Right lobe of liver (tissue), 6 donors: ENCODE measurements at regions not wholly inside any gene's neighbourhood (a gene's known extent, or its start where the extent isn't known, plus 50 kb on each side); places are given as distances from the start of the nearest gene placed in this dataset.
A peak's percentile ranks its signal among the peaks of the same experiment; 100 is the strongest.

ENCODE experiments used
- ATAC-seq, 4 donors: fragments of 200-7000 bp; cut with Tn5 transposase; one replicate each; pipeline ENCODE4 v1.9.1; 2020; ENCODE audit warnings: mild to moderate bottlenecking in 4 of 4, moderate library complexity in 4 of 4
- DNase-seq, 3 donors: peaks; one replicate each; pipeline ENCODE4 v3.0.0-alpha.2; 2020
- H3K27ac ChIP-seq, 3 donors: fragments of 200-600 bp; one replicate each; pipeline ENCODE4 v1.8.0; 2022
- H3K27me3 ChIP-seq, 2 donors: fragments of 200-600 bp; one replicate each; pipeline ENCODE4 v1.8.0; 2022
- H3K36me3 ChIP-seq, 4 donors: fragments of 200-600 bp; sonication (generic) in 1 of 4; one replicate each; pipeline versions ENCODE4 v1.5.1 to v1.8.0; 2017 to 2022; ENCODE audit warnings: control low read depth in 1 of 4
- H3K4me1 ChIP-seq, 4 donors: fragments of 200-600 bp; sonication (generic) in 1 of 4; one replicate each; pipeline versions ENCODE4 v1.5.1 to v1.8.0; 2017 to 2022; ENCODE audit warnings: control low read depth in 1 of 4
- H3K4me3 ChIP-seq, 3 donors: fragments of 200-600 bp; one replicate each; pipeline ENCODE4 v1.8.0; 2022
- H3K9me3 ChIP-seq, 4 donors: fragments of 200-600 bp; sonication (generic) in 1 of 4; one replicate each; pipeline versions ENCODE4 v1.5.1 to v1.8.0; 2017 to 2022; ENCODE audit warnings: control low read depth in 1 of 4
- POLR2A ChIP-seq: fragments of 450-650 bp; IDR thresholded peaks from one replicate; pipeline ENCODE4 v1.6.1; 2017; ENCODE audit warnings: antibody characterized with exemption, mild to moderate bottlenecking
- WGBS: methylation state at CpG from one replicate; pipeline ENCODE4 v1.1.6; 2018; ENCODE audit warnings: low coverage, low lambda C conversion rate; ENCODE audit not compliant: insufficient coverage; ENCODE audit errors: missing lambda C conversion rate; 5-methylcytosine and 5-hydroxymethylcytosine counted together
- intact Hi-C, 2 donors: fragments of 100-400 bp; cut with DNase I; formaldehyde crosslinking; loops; one replicate each; pipeline versions ENCODE4 v1.11.2 to v1.14.1; 2022
- TF ChIP-seq, protein P1 (sequence below), 4 donors: fragments of 200-600 bp in 3 of 4; fragments of 450-650 bp in 1 of 4; IDR thresholded peaks; one replicate each; pipeline versions ENCODE4 v1.5.1 to v1.8.0; 2016 to 2022; ENCODE audit warnings: antibody characterized with exemption in 4 of 4, mild to moderate bottlenecking in 2 of 4
- donor health status: DM: no; HTN: yes; CAD: no.
- donor health status: DM: no; HTN: no; CAD: no.
- donor health status: DM: no; HTN: no; CAD: no.
- donor health status: DM: no; HTN: yes; CAD: no.
- donor health status: DM: no; HTN: yes; CAD: no.

GRCh38 chr11:39664023-39664422, 1795.4 kb downstream of the LRRC4C start:
- WGBS, result 71% methylated on average over 6 of the region's 6 CpGs
- ATAC-seq, result no peak

DNA sequence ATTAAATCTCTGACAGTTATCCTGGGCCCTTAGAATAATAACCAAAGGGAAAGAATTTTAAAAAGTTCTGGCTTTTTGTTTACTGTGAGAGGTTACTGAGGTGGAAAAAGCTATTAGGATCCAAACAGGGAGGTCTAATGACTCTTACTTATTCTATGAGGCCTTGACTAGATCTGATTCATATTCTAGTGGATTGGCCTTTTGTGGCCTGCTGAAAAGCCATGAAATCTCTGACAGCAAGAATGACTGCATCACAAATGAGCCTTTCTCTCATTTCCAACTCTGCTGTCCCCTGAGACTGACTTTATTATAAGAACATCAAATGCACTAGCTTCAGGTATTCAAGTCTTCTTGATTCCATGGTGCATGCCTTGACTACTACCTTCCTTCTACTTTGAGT, 1797.6 kb downstream of the LRRC4C start:
- no peak for ATAC-seq
- no peaks in the 10 kb centered on the region for H3K4me1 ChIP-seq
- H3K27me3 ChIP-seq, result no peaks in the 10 kb centered on the region
- intact Hi-C loops, result no loop called here
- H3K27ac ChIP-seq, result no peak overlapping the region
- H3K36me3 ChIP-seq, result no peaks in the 10 kb centered on the region
- no peaks in the 10 kb centered on the region for H3K9me3 ChIP-seq
- no peak for TF ChIP-seq POLR2A
- TF ChIP-seq, protein P1, sequence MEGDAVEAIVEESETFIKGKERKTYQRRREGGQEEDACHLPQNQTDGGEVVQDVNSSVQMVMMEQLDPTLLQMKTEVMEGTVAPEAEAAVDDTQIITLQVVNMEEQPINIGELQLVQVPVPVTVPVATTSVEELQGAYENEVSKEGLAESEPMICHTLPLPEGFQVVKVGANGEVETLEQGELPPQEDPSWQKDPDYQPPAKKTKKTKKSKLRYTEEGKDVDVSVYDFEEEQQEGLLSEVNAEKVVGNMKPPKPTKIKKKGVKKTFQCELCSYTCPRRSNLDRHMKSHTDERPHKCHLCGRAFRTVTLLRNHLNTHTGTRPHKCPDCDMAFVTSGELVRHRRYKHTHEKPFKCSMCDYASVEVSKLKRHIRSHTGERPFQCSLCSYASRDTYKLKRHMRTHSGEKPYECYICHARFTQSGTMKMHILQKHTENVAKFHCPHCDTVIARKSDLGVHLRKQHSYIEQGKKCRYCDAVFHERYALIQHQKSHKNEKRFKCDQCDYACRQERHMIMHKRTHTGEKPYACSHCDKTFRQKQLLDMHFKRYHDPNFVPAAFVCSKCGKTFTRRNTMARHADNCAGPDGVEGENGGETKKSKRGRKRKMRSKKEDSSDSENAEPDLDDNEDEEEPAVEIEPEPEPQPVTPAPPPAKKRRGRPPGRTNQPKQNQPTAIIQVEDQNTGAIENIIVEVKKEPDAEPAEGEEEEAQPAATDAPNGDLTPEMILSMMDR (IDR thresholded peaks at IDR 0.05), result no peak
- no peak overlapping the region for H3K4me3 ChIP-seq
- DNase-seq, result no peak

More at GRCh38 chr11:39664023-39664422, 1795.4 kb downstream of the LRRC4C start:
- Histone ChIP-seq H3K4me3 (no peak overlapping the region), H3K27me3 (no peaks in the 10 kb centered on the region), H3K9me3 (no peaks in the 10 kb centered on the region), H3K4me1 (no peaks in the 10 kb centered on the region), H3K27ac (no peak overlapping the region), H3K36me3 (no peaks in the 10 kb centered on the region)
- intact Hi-C loops, result no loop called here
- no peak for TF ChIP-seq POLR2A
- TF ChIP-seq, protein P1 (IDR thresholded peaks at IDR 0.05), result no peak
- no peak for DNase-seq

GRCh38 chr11:39651857-39652461, 1807.5 kb downstream of the LRRC4C start:
- Histone ChIP-seq H3K4me3 (no peak overlapping the region), H3K9me3 (no peaks in the 10 kb centered on the region), H3K27ac (no peak overlapping the region), H3K4me1 (no peaks in the 10 kb centered on the region), H3K36me3 (no peaks in the 10 kb centered on the region), H3K27me3 (no peaks in the 10 kb centered on the region)
- WGBS, result 47% methylated on average over 10 of the region's 24 CpGs
- ATAC-seq, result peak in 1 of 4 donors; percentile 26
- DNase-seq, result no peak
- no peak for TF ChIP-seq POLR2A
- TF ChIP-seq, protein P1 (IDR thresholded peaks at IDR 0.05), result no peak
- intact Hi-C loops, result no loop called here

DNA sequence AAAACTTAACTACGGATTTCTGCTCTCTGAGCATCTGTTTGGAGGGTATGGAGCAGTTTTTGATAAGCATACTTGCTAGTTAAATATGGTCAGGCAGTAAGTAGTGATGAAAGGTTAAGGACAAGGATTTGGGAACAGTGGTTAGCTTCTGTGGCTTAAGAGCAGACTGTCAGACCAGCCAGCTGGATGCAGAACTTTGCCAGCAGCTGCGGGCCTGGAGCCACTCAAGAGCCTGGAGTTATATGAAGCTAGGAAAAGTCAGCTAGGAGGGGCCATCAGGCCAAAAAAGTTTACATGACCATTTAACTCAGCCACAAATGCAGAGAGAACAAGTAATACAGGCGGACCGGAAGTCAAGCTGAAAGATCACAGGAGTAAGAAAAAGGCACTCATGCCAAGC, 1817.7 kb downstream of the LRRC4C start:
- no peaks in the 10 kb centered on the region for H3K27me3 ChIP-seq
- ATAC-seq, result no peak
- WGBS, result 36% methylated on average over 4 of the region's 4 CpGs

More for the DNA sequence above, 1817.7 kb downstream of the LRRC4C start:
- H3K4me3 ChIP-seq, result no peak overlapping the region
- intact Hi-C loops, result no loop called here
- H3K4me1 ChIP-seq, result no peaks in the 10 kb centered on the region
- H3K36me3 ChIP-seq, result no peaks in the 10 kb centered on the region
- H3K9me3 ChIP-seq, result no peaks in the 10 kb centered on the region
- no peak for TF ChIP-seq POLR2A
- TF ChIP-seq, protein P1 (IDR thresholded peaks at IDR 0.05), result no peak
- no peak for DNase-seq
- no peak overlapping the region for H3K27ac ChIP-seq
